Retina (tissue), 1 donor: ENCODE measurements at regions not wholly inside any gene's neighbourhood (a gene's known extent, or its start where the extent isn't known, plus 50 kb on each side); places are given as distances from the start of the nearest gene placed in this dataset.
"Not testable (repeated sequence)": the region's sequence is repeated elsewhere in the genome, so short reads cannot be mapped to it uniquely, and the experiment has no call there.

ENCODE experiments used
- DNase-seq: peaks from one replicate; pipeline ENCODE4 v3.0.0-alpha.2; 2016

GRCh38 chr10:47622719-47623118 lies 99.3 kb upstream of the AGAP9 start:
- not testable (repeated sequence) for DNase-seq

- DNase-seq = not testable (repeated sequence)
These were observed 96.0 kb upstream of the AGAP9 start for GRCh38 chr10:47619300-47620012.

GRCh38 chr10:47609311-47609710 lies 85.9 kb upstream of the AGAP9 start:
- DNase-seq = not testable (repeated sequence)

- not testable (repeated sequence) for DNase-seq
These were observed 82.6 kb upstream of the AGAP9 start for GRCh38 chr10:47605791-47606773.

GRCh38 chr10:47600604-47601003 lies 77.2 kb upstream of the AGAP9 start:
- not testable (repeated sequence) for DNase-seq

GRCh38 chr10:47600127-47600526 lies 76.7 kb upstream of the AGAP9 start:
- not testable (repeated sequence) for DNase-seq

GRCh38 chr10:47599657-47600056 lies 76.2 kb upstream of the AGAP9 start:
- not testable (repeated sequence) for DNase-seq

- not testable (repeated sequence) for DNase-seq
These were observed 70.4 kb upstream of the AGAP9 start for GRCh38 chr10:47593805-47594204.

- DNase-seq = not testable (repeated sequence)
These were observed 69.7 kb upstream of the AGAP9 start for GRCh38 chr10:47593129-47593528.

GRCh38 chr10:47590956-47591355 lies 67.5 kb upstream of the AGAP9 start:
- not testable (repeated sequence) for DNase-seq

GRCh38 chr10:47590534-47590933 lies 67.1 kb upstream of the AGAP9 start:
- not testable (repeated sequence) for DNase-seq

- not testable (repeated sequence) for DNase-seq
These were observed 58.6 kb upstream of the AGAP9 start for GRCh38 chr10:47582051-47582450.

- DNase-seq = not testable (repeated sequence)
These were observed 56.6 kb upstream of the AGAP9 start for GRCh38 chr10:47580063-47580462.

- DNase-seq = not testable (repeated sequence)
These were observed 55.1 kb upstream of the AGAP9 start for GRCh38 chr10:47578547-47578946.
